ENCODE measurements at regions not wholly inside any gene's neighbourhood (a gene's known extent, or its start where the extent isn't known, plus 50 kb on each side); places are given as distances from the start of the nearest gene placed in this dataset.

GRCh38 chr9:129283705-129284606, 105.9 kb upstream of the IER5L start:
- DNase-seq (peak in 1 of 2 donors; percentile 12), ATAC-seq (no peak)
- intact Hi-C loops (cut with micrococcal nuclease), result no loop called here
- WGBS (ENCODE audit: insufficient coverage), result 89% methylated on average over 28 of the region's 28 CpGs
- Histone ChIP-seq H3K27me3 (ENCODE audit: control insufficient read depth, insufficient read depth, low read length) (no peaks in the 10 kb centered on the region), H3K4me1 (ENCODE audit: control insufficient read depth, insufficient read depth, low read length) (peaks cover 3% of the 10 kb centered on the region), H3K4me3 (ENCODE audit: low read length) (no peak overlapping the region), H3K27ac (ENCODE audit: low read length) (no peak overlapping the region), H3K36me3 (ENCODE audit: control insufficient read depth, insufficient read depth, low read length) (no peaks in the 10 kb centered on the region), H3K9me3 (ENCODE audit: control insufficient read depth, insufficient read depth, low read length) (no peaks in the 10 kb centered on the region)
- H3K27ac Mint-ChIP-seq, result no peak overlapping the region
- H3K4me3 Mint-ChIP-seq, result no peak overlapping the region
- H3K36me3 Mint-ChIP-seq, result no peaks in the 10 kb centered on the region
- H3K9me3 Mint-ChIP-seq, result no peaks in the 10 kb centered on the region
- no peak for TF ChIP-seq CTCF (IDR thresholded peaks at IDR 0.05)
- no peaks in the 10 kb centered on the region for H3K4me1 Mint-ChIP-seq
- no peaks in the 10 kb centered on the region for H3K27me3 Mint-ChIP-seq (ENCODE audit: low read depth in 2 of 2)

GRCh38 chr9:129283291-129283691, 105.2 kb upstream of the IER5L start:
- Histone ChIP-seq H3K9me3 (ENCODE audit: control insufficient read depth, insufficient read depth, low read length) (no peaks in the 10 kb centered on the region), H3K27ac (ENCODE audit: low read length) (no peak overlapping the region), H3K36me3 (ENCODE audit: control insufficient read depth, insufficient read depth, low read length) (no peaks in the 10 kb centered on the region), H3K27me3 (ENCODE audit: control insufficient read depth, insufficient read depth, low read length) (no peaks in the 10 kb centered on the region), H3K4me3 (ENCODE audit: low read length) (no peak overlapping the region), H3K4me1 (ENCODE audit: control insufficient read depth, insufficient read depth, low read length) (peaks cover 3% of the 10 kb centered on the region)
- peak in 1 of 2 donors; percentile 7 for DNase-seq
- Mint-ChIP-seq H3K9me3 (no peaks in the 10 kb centered on the region), H3K4me1 (no peaks in the 10 kb centered on the region), H3K36me3 (no peaks in the 10 kb centered on the region), H3K27me3 (ENCODE audit: low read depth in 2 of 2) (no peaks in the 10 kb centered on the region), H3K4me3 (no peak overlapping the region), H3K27ac (no peak overlapping the region)
- no peak for TF ChIP-seq CTCF (IDR thresholded peaks at IDR 0.05)
- intact Hi-C loops (cut with micrococcal nuclease), result no loop called here
- no peak for ATAC-seq
- WGBS (ENCODE audit: insufficient coverage), result 45% methylated on average over 7 of the region's 7 CpGs

- TF ChIP-seq CTCF (IDR thresholded peaks at IDR 0.05), result no peak
- no peak overlapping the region for H3K27ac Mint-ChIP-seq
- no peaks in the 10 kb centered on the region for H3K36me3 ChIP-seq (ENCODE audit: control insufficient read depth, insufficient read depth, low read length)
- no peak overlapping the region for H3K4me3 ChIP-seq (ENCODE audit: low read length)
- no peaks in the 10 kb centered on the region for H3K36me3 Mint-ChIP-seq
- no peaks in the 10 kb centered on the region for H3K27me3 Mint-ChIP-seq (ENCODE audit: low read depth in 2 of 2)
- no peaks in the 10 kb centered on the region for H3K9me3 Mint-ChIP-seq
- no peaks in the 10 kb centered on the region for H3K9me3 ChIP-seq (ENCODE audit: control insufficient read depth, insufficient read depth, low read length)
- H3K27me3 ChIP-seq (ENCODE audit: control insufficient read depth, insufficient read depth, low read length), result no peaks in the 10 kb centered on the region
- no peaks in the 10 kb centered on the region for H3K4me1 Mint-ChIP-seq
- no peak for ATAC-seq
- peak in 1 of 2 donors; percentile 4 for DNase-seq
- no peak overlapping the region for H3K4me3 Mint-ChIP-seq
- no peak overlapping the region for H3K27ac ChIP-seq (ENCODE audit: low read length)
- 76% methylated on average over 15 of the region's 15 CpGs for WGBS (ENCODE audit: insufficient coverage)
- H3K4me1 ChIP-seq (ENCODE audit: control insufficient read depth, insufficient read depth, low read length), result peaks cover 3% of the 10 kb centered on the region
- intact Hi-C loops (cut with micrococcal nuclease), result no loop called here
Observed at GRCh38 chr9:129282731-129283211, 104.7 kb upstream of the IER5L start.

Measured in natural killer cell (primary cell).